ENCODE measurements at regions not wholly inside any gene's neighbourhood (a gene's known extent, or its start where the extent isn't known, plus 50 kb on each side); places are given as distances from the start of the nearest gene placed in this dataset.
"Not testable (repeated sequence)": the region's sequence is repeated elsewhere in the genome, so short reads cannot be mapped to it uniquely, and the experiment has no call there.

GRCh38 chr11:15683528-15683927 lies 568.8 kb downstream of the INSC start:
- peaks cover 0 to 16% (median 3%) of the 10 kb centered on the region in 8 donors for H3K9me3 ChIP-seq
- no peak for TF ChIP-seq POLR2A (IDR thresholded peaks at IDR 0.05)
- TF ChIP-seq POLR2AphosphoS5 (IDR thresholded peaks at IDR 0.05): no peak
- no peak for TF ChIP-seq CTCF (IDR thresholded peaks at IDR 0.05 in 8 of 11, conservative IDR thresholded peaks at IDR 0.05 in 3 of 11)
- no peaks in the 10 kb centered on the region for H3K4me1 ChIP-seq
- intact Hi-C loops (cut with DNase I; ENCODE audit: low total_unique reads): loop anchor here (10.0 kb wide), 2 partner anchors 61 to 79 kb away; no protein-coding TSS in a partner anchor
- no peaks in the 10 kb centered on the region for H3K36me3 ChIP-seq
- no peak overlapping the region for H3K4me3 ChIP-seq
- H3K27me3 ChIP-seq (replicated peaks in 1 of 7): no peaks in the 10 kb centered on the region
- H3K27ac ChIP-seq: no peak overlapping the region
- DNase-seq: no peak

DNA sequence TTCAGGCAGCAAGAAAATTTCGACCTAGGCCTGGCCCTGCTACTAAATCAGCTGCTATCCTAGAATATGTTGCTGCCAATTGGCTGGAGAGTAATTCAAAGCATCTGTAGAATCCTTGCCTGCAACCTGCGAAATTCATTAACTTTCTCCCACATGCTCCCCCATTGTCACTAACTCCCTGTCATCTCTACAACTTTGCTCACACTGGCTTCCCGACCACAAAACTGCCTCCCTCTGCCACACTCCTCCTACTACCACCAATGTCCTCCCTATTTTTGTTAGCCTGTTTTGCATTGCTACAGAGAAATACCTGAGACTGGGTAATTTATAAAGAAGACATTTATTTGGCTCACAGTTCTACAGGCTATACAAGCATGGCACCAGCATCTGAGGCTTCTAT lies 570.6 kb downstream of the INSC start:
- H3K4me1 ChIP-seq: no peaks in the 10 kb centered on the region
- no peak overlapping the region for H3K4me3 ChIP-seq
- no peak for DNase-seq
- H3K36me3 ChIP-seq: no peaks in the 10 kb centered on the region
- no peaks in the 10 kb centered on the region for H3K27me3 ChIP-seq (replicated peaks in 1 of 7)
- WGBS, 5 donors: 53 to 66% (median 56%) methylated on average over 3 of the region's 3 CpGs
- TF ChIP-seq CTCF (IDR thresholded peaks at IDR 0.05 in 8 of 11, conservative IDR thresholded peaks at IDR 0.05 in 3 of 11) (no peak), POLR2AphosphoS5 (IDR thresholded peaks at IDR 0.05) (no peak), POLR2A (IDR thresholded peaks at IDR 0.05) (no peak)
- H3K27ac ChIP-seq: no peak overlapping the region
- intact Hi-C loops (cut with DNase I; ENCODE audit: low total_unique reads): loop anchor here (10.0 kb wide), 2 partner anchors 59 to 81 kb away; no protein-coding TSS in a partner anchor
- H3K9me3 ChIP-seq: peaks cover 0 to 8% (median 0%) of the 10 kb centered on the region in 8 donors

- not testable (repeated sequence) for H3K27ac ChIP-seq; H3K4me3 ChIP-seq; DNase-seq; H3K4me1 ChIP-seq; H3K36me3 ChIP-seq; H3K27me3 ChIP-seq (replicated peaks in 1 of 7); H3K9me3 ChIP-seq
- WGBS, 5 donors: 85 to 92% (median 88%) methylated on average over 13 to 16 of the region's 16 CpGs
- intact Hi-C loops (cut with DNase I; ENCODE audit: low total_unique reads): loop anchor here (10.0 kb wide), 2 partner anchors 59 to 81 kb away; no protein-coding TSS in a partner anchor
These were observed 571.5 kb downstream of the INSC start for GRCh38 chr11:15686259-15686658.

- 72 to 93% (median 81%) methylated on average over 2 of the region's 2 CpGs for WGBS, 5 donors
- Histone ChIP-seq H3K27ac (no peak overlapping the region), H3K36me3 (no peaks in the 10 kb centered on the region), H3K4me1 (no peaks in the 10 kb centered on the region), H3K9me3 (peaks cover 0 to 8% (median 2%) of the 10 kb centered on the region in 8 donors), H3K27me3 (replicated peaks in 1 of 7) (no peaks in the 10 kb centered on the region), H3K4me3 (no peak overlapping the region)
- intact Hi-C loops (cut with DNase I; ENCODE audit: low total_unique reads): loop anchor here (10.0 kb wide), 2 partner anchors 57 to 83 kb away; no protein-coding TSS in a partner anchor
- no peak for TF ChIP-seq POLR2AphosphoS5 (IDR thresholded peaks at IDR 0.05)
- no peak for TF ChIP-seq CTCF (IDR thresholded peaks at IDR 0.05 in 8 of 11, conservative IDR thresholded peaks at IDR 0.05 in 3 of 11)
- TF ChIP-seq POLR2A (IDR thresholded peaks at IDR 0.05): no peak
- no peak for DNase-seq
These were observed 572.6 kb downstream of the INSC start for GRCh38 chr11:15687342-15687741.

- no peak for TF ChIP-seq POLR2A (IDR thresholded peaks at IDR 0.05)
- TF ChIP-seq CTCF (IDR thresholded peaks at IDR 0.05 in 8 of 11, conservative IDR thresholded peaks at IDR 0.05 in 3 of 11): no peak
- TF ChIP-seq POLR2AphosphoS5 (IDR thresholded peaks at IDR 0.05): no peak
- WGBS, 5 donors: 62 to 76% (median 68%) methylated on average over 4 of the region's 4 CpGs
- Histone ChIP-seq H3K27ac (no peak overlapping the region), H3K9me3 (peaks cover 0 to 8% (median 2%) of the 10 kb centered on the region in 8 donors), H3K27me3 (replicated peaks in 1 of 7) (no peaks in the 10 kb centered on the region), H3K4me1 (no peaks in the 10 kb centered on the region), H3K36me3 (no peaks in the 10 kb centered on the region), H3K4me3 (no peak overlapping the region)
- intact Hi-C loops (cut with DNase I; ENCODE audit: low total_unique reads): loop anchor here (10.0 kb wide), 2 partner anchors 56 to 84 kb away; no protein-coding TSS in a partner anchor
- no peak for DNase-seq
These were observed 573.6 kb downstream of the INSC start for GRCh38 chr11:15688351-15688792.
